ENCODE measurements at regions not wholly inside any gene's neighbourhood (a gene's known extent, or its start where the extent isn't known, plus 50 kb on each side); places are given as distances from the start of the nearest gene placed in this dataset.

GRCh38 chr2:18701546-18701945 lies 112.2 kb upstream of the NT5C1B start:
- no peak overlapping the region for H3K27ac ChIP-seq (ENCODE audit: low read depth in 1 of 2, low read length in 1 of 2)

GRCh38 chr2:18690342-18690741 lies 101.0 kb upstream of the NT5C1B start:
- H3K4me3 ChIP-seq (ENCODE audit: low read length in 2 of 2), result no peak overlapping the region
- no peaks in the 10 kb centered on the region for H3K27me3 ChIP-seq (ENCODE audit: control insufficient read depth in 2 of 2, insufficient read depth in 1 of 2, low read length in 1 of 2)
- H3K9me3 ChIP-seq (ENCODE audit: control insufficient read depth in 2 of 2, insufficient read depth in 1 of 2, low read length in 1 of 2), result no peaks in the 10 kb centered on the region
- 94% methylated on average over 6 of the region's 6 CpGs for WGBS
- H3K4me1 ChIP-seq (ENCODE audit: control insufficient read depth in 2 of 2, insufficient read depth in 2 of 2, low read length in 2 of 2), result no peaks in the 10 kb centered on the region
- H3K36me3 ChIP-seq (ENCODE audit: control insufficient read depth in 2 of 2, insufficient read depth in 2 of 2, low read length in 1 of 2), result no peaks in the 10 kb centered on the region
- no peak for DNase-seq (ENCODE audit: low read depth in 6 of 9, low spot score in 9 of 9)
- no peak overlapping the region for H3K27ac ChIP-seq (ENCODE audit: low read depth in 1 of 2, low read length in 1 of 2)

More at GRCh38 chr2:18701546-18701945, 112.2 kb upstream of the NT5C1B start:
- no peak for DNase-seq (ENCODE audit: low read depth in 6 of 9, low spot score in 9 of 9)
- H3K4me1 ChIP-seq (ENCODE audit: control insufficient read depth in 2 of 2, insufficient read depth in 2 of 2, low read length in 2 of 2), result no peaks in the 10 kb centered on the region
- WGBS, result 83% methylated on average over 2 of the region's 2 CpGs
- H3K27me3 ChIP-seq (ENCODE audit: control insufficient read depth in 2 of 2, insufficient read depth in 1 of 2, low read length in 1 of 2), result no peaks in the 10 kb centered on the region
- H3K9me3 ChIP-seq (ENCODE audit: control insufficient read depth in 2 of 2, insufficient read depth in 1 of 2, low read length in 1 of 2), result no peaks in the 10 kb centered on the region
- no peak overlapping the region for H3K4me3 ChIP-seq (ENCODE audit: low read length in 2 of 2)
- H3K36me3 ChIP-seq (ENCODE audit: control insufficient read depth in 2 of 2, insufficient read depth in 2 of 2, low read length in 1 of 2), result no peaks in the 10 kb centered on the region

GRCh38 chr2:18684206-18685038 lies 95.1 kb upstream of the NT5C1B start:
- no peaks in the 10 kb centered on the region for H3K9me3 ChIP-seq (ENCODE audit: control insufficient read depth in 2 of 2, insufficient read depth in 1 of 2, low read length in 1 of 2)
- H3K4me3 ChIP-seq (ENCODE audit: low read length in 2 of 2), result no peak overlapping the region
- H3K27ac ChIP-seq (ENCODE audit: low read depth in 1 of 2, low read length in 1 of 2), result no peak overlapping the region
- H3K27me3 ChIP-seq (ENCODE audit: control insufficient read depth in 2 of 2, insufficient read depth in 1 of 2, low read length in 1 of 2), result no peaks in the 10 kb centered on the region
- DNase-seq (ENCODE audit: low read depth in 6 of 9, low spot score in 9 of 9), result no peak
- no peaks in the 10 kb centered on the region for H3K4me1 ChIP-seq (ENCODE audit: control insufficient read depth in 2 of 2, insufficient read depth in 2 of 2, low read length in 2 of 2)
- no peaks in the 10 kb centered on the region for H3K36me3 ChIP-seq (ENCODE audit: control insufficient read depth in 2 of 2, insufficient read depth in 2 of 2, low read length in 1 of 2)
- 87% methylated on average over 2 of the region's 2 CpGs for WGBS

GRCh38 chr2:18682681-18683080 lies 93.3 kb upstream of the NT5C1B start:
- Histone ChIP-seq H3K4me3 (ENCODE audit: low read length in 2 of 2) (no peak overlapping the region), H3K27ac (ENCODE audit: low read depth in 1 of 2, low read length in 1 of 2) (no peak overlapping the region), H3K9me3 (ENCODE audit: control insufficient read depth in 2 of 2, insufficient read depth in 1 of 2, low read length in 1 of 2) (no peaks in the 10 kb centered on the region), H3K27me3 (ENCODE audit: control insufficient read depth in 2 of 2, insufficient read depth in 1 of 2, low read length in 1 of 2) (no peaks in the 10 kb centered on the region), H3K4me1 (ENCODE audit: control insufficient read depth in 2 of 2, insufficient read depth in 2 of 2, low read length in 2 of 2) (no peaks in the 10 kb centered on the region), H3K36me3 (ENCODE audit: control insufficient read depth in 2 of 2, insufficient read depth in 2 of 2, low read length in 1 of 2) (no peaks in the 10 kb centered on the region)
- DNase-seq (ENCODE audit: low read depth in 6 of 9, low spot score in 9 of 9), result no peak
- WGBS, result 94% methylated on average over 1 of the region's 1 CpG

GRCh38 chr2:18677280-18677679 lies 87.9 kb upstream of the NT5C1B start:
- Histone ChIP-seq H3K36me3 (ENCODE audit: control insufficient read depth in 2 of 2, insufficient read depth in 2 of 2, low read length in 1 of 2) (no peaks in the 10 kb centered on the region), H3K4me3 (ENCODE audit: low read length in 2 of 2) (no peak overlapping the region), H3K9me3 (ENCODE audit: control insufficient read depth in 2 of 2, insufficient read depth in 1 of 2, low read length in 1 of 2) (no peaks in the 10 kb centered on the region), H3K4me1 (ENCODE audit: control insufficient read depth in 2 of 2, insufficient read depth in 2 of 2, low read length in 2 of 2) (no peaks in the 10 kb centered on the region), H3K27me3 (ENCODE audit: control insufficient read depth in 2 of 2, insufficient read depth in 1 of 2, low read length in 1 of 2) (no peaks in the 10 kb centered on the region), H3K27ac (ENCODE audit: low read depth in 1 of 2, low read length in 1 of 2) (no peak overlapping the region)
- no peak for DNase-seq (ENCODE audit: low read depth in 6 of 9, low spot score in 9 of 9)
- 94% methylated on average over 2 of the region's 2 CpGs for WGBS

GRCh38 chr2:18674309-18674708 lies 84.9 kb upstream of the NT5C1B start:
- Histone ChIP-seq H3K27me3 (ENCODE audit: control insufficient read depth in 2 of 2, insufficient read depth in 1 of 2, low read length in 1 of 2) (no peaks in the 10 kb centered on the region), H3K9me3 (ENCODE audit: control insufficient read depth in 2 of 2, insufficient read depth in 1 of 2, low read length in 1 of 2) (no peaks in the 10 kb centered on the region)

GRCh38 chr2:18671363-18671762 lies 82.0 kb upstream of the NT5C1B start:
- Histone ChIP-seq H3K4me3 (ENCODE audit: low read length in 2 of 2) (no peak overlapping the region), H3K4me1 (ENCODE audit: control insufficient read depth in 2 of 2, insufficient read depth in 2 of 2, low read length in 2 of 2) (no peaks in the 10 kb centered on the region), H3K27me3 (ENCODE audit: control insufficient read depth in 2 of 2, insufficient read depth in 1 of 2, low read length in 1 of 2) (no peaks in the 10 kb centered on the region), H3K9me3 (ENCODE audit: control insufficient read depth in 2 of 2, insufficient read depth in 1 of 2, low read length in 1 of 2) (no peaks in the 10 kb centered on the region), H3K36me3 (ENCODE audit: control insufficient read depth in 2 of 2, insufficient read depth in 2 of 2, low read length in 1 of 2) (no peaks in the 10 kb centered on the region), H3K27ac (ENCODE audit: low read depth in 1 of 2, low read length in 1 of 2) (no peak overlapping the region)
- no peak for DNase-seq (ENCODE audit: low read depth in 6 of 9, low spot score in 9 of 9)

More at GRCh38 chr2:18674309-18674708, 84.9 kb upstream of the NT5C1B start:
- DNase-seq (ENCODE audit: low read depth in 6 of 9, low spot score in 9 of 9), result no peak
- no peaks in the 10 kb centered on the region for H3K4me1 ChIP-seq (ENCODE audit: control insufficient read depth in 2 of 2, insufficient read depth in 2 of 2, low read length in 2 of 2)
- no peak overlapping the region for H3K27ac ChIP-seq (ENCODE audit: low read depth in 1 of 2, low read length in 1 of 2)
- H3K4me3 ChIP-seq (ENCODE audit: low read length in 2 of 2), result no peak overlapping the region
- no peaks in the 10 kb centered on the region for H3K36me3 ChIP-seq (ENCODE audit: control insufficient read depth in 2 of 2, insufficient read depth in 2 of 2, low read length in 1 of 2)

- H3K27ac ChIP-seq (ENCODE audit: low read depth in 1 of 2, low read length in 1 of 2), result no peak overlapping the region
- no peak overlapping the region for H3K4me3 ChIP-seq (ENCODE audit: low read length in 2 of 2)
- H3K36me3 ChIP-seq (ENCODE audit: control insufficient read depth in 2 of 2, insufficient read depth in 2 of 2, low read length in 1 of 2), result no peaks in the 10 kb centered on the region
- H3K4me1 ChIP-seq (ENCODE audit: control insufficient read depth in 2 of 2, insufficient read depth in 2 of 2, low read length in 2 of 2), result no peaks in the 10 kb centered on the region
- H3K9me3 ChIP-seq (ENCODE audit: control insufficient read depth in 2 of 2, insufficient read depth in 1 of 2, low read length in 1 of 2), result no peaks in the 10 kb centered on the region
- 95% methylated on average over 2 of the region's 2 CpGs for WGBS
- no peak for DNase-seq (ENCODE audit: low read depth in 6 of 9, low spot score in 9 of 9)
- no peaks in the 10 kb centered on the region for H3K27me3 ChIP-seq (ENCODE audit: control insufficient read depth in 2 of 2, insufficient read depth in 1 of 2, low read length in 1 of 2)
Observed at GRCh38 chr2:18668221-18668620, 78.9 kb upstream of the NT5C1B start.

- DNase-seq (ENCODE audit: low read depth in 6 of 9, low spot score in 9 of 9), result no peak
- Histone ChIP-seq H3K27me3 (ENCODE audit: control insufficient read depth in 2 of 2, insufficient read depth in 1 of 2, low read length in 1 of 2) (no peaks in the 10 kb centered on the region), H3K4me3 (ENCODE audit: low read length in 2 of 2) (no peak overlapping the region), H3K9me3 (ENCODE audit: control insufficient read depth in 2 of 2, insufficient read depth in 1 of 2, low read length in 1 of 2) (no peaks in the 10 kb centered on the region), H3K4me1 (ENCODE audit: control insufficient read depth in 2 of 2, insufficient read depth in 2 of 2, low read length in 2 of 2) (no peaks in the 10 kb centered on the region), H3K36me3 (ENCODE audit: control insufficient read depth in 2 of 2, insufficient read depth in 2 of 2, low read length in 1 of 2) (no peaks in the 10 kb centered on the region), H3K27ac (ENCODE audit: low read depth in 1 of 2, low read length in 1 of 2) (no peak overlapping the region)
- WGBS, result 91% methylated on average over 1 of the region's 1 CpG
Observed at GRCh38 chr2:18664421-18664820, 75.1 kb upstream of the NT5C1B start.
